ENCODE measurements at regions not wholly inside any gene's neighbourhood (a gene's known extent, or its start where the extent isn't known, plus 50 kb on each side); places are given as distances from the start of the nearest gene placed in this dataset.
"Not testable (repeated sequence)": the region's sequence is repeated elsewhere in the genome, so short reads cannot be mapped to it uniquely, and the experiment has no call there.

GRCh38 chr12:28771968-28772367 lies 377.1 kb upstream of the FAR2 start:
- no peak for DNase-seq (ENCODE audit: low spot score)

GRCh38 chr12:28775556-28775955 lies 373.5 kb upstream of the FAR2 start:
- DNase-seq (ENCODE audit: low spot score) = no peak

DNA sequence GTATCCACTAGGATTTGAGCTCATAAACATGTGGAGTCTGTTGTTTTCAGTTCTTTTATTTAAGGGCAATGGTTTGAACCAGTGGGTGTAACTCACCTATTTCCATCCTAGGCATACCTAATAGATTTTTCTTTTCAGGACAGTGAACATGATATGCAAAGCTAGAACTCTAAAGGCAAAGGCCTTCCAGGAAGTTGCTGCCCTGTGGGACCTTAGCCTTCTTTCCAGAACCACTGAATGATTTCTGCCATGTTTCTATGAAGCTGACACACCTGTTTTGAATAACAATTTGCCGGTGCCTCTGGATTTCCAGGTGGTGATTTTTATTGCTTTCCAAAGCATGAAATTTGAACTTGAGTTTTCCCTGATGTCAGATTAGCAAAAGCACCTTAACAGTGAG lies 372.9 kb upstream of the FAR2 start:
- DNase-seq (ENCODE audit: low spot score) = no peak

GRCh38 chr12:28776913-28777422 lies 372.1 kb upstream of the FAR2 start:
- DNase-seq (ENCODE audit: low spot score) = no peak

DNA sequence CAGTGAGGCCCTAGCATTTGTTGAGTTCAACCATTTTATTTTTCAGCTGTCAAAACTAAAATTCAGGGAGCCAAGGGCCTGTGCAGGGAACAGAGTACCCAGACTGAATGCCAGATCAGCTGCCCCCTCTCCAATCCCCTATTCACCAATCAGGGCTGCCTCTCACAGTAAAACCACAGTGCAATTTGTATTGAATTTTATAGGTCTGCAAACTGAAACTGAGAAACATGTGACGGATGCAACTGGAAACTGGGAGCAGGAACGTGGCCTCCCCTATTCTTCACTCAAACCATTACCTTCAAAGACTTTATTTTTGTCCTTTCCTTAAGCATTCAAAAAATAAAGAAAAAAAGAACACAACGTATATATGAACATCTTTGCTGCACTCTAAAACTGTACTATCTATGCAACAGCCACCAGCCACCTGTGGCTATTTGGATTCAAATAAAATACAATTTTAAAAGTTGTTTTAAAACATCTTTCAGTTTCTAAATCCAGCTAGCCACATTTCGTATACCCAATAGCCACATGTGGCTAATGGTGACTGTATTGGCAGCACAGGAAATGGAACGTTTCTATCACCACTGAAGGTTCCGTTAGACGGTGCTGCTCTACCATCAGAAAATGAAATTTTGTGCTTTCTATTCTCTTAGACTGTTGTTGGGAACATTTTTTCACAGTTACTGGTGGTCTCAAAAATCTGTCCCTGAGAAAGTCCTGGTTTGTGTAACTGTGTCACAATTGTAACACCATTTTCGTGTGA lies 371.3 kb upstream of the FAR2 start:
- no peak for DNase-seq (ENCODE audit: low spot score)

GRCh38 chr12:28780096-28780495 lies 369.0 kb upstream of the FAR2 start:
- peak; percentile 62 for DNase-seq (ENCODE audit: low spot score)

DNA sequence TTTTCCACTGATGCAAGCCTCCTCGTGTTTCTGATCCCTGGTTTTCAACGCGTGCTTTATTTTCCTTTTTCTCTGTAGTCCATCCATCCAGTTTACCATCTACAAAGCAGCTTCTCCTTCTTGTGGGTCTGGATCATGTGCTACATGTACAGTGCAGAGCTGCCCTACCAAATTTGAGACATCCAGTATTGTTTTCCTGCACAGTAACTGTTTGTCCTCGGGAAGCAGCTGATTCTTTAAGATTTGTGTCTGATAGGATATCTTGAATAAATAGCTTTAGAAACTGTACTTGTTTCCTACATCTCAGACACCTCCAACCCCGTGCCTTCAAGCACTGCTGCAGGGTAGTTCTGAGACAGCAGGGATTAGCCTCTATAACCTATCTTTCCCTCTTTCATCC lies 368.1 kb upstream of the FAR2 start:
- DNase-seq (ENCODE audit: low spot score) = no peak

DNA sequence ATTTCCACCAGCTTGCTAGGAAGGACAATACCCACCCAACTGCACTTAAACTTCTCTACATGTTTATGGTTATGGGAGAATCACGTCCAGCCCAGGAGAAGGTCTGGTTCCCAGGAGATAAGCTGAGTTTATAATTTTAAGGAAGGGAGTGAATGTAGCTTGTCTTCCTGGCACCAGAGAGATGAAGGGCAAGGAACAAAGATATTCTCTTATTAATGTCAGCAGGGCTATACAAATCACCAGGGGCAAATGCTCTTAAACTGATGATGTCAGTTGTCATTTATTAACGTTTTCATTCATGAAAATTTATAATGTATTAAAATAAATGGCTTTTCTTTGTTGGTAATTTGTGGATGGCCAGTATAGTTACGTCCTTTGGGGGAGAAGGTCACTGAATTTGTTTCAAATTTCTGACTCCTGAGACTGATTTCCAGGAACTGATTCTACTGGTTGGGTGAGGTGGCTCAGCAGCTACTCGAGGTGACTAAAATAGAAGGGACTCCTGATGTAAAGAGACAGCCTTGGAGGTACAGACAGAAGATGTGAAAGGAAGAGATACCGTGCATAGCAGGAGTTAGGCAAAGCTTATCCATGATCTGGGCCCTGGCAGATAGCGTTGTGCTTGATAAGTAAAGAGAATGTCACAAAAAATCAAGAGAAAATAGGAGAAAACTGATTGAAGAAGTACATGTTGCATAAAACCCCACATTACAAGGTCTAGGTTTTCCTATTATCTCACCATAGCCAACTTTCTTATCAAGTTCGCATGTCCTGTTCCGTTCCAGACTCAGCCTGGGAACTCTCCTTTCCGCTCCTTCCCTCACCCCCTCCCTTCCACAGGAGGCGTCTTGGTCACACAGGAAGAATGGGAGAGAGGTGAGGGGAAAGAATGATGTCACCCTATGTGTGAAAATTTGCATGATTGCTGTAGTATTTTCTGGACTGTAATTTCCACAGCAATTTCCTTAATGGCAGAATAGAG lies 367.1 kb upstream of the FAR2 start:
- no peak for DNase-seq (ENCODE audit: low spot score)

DNA sequence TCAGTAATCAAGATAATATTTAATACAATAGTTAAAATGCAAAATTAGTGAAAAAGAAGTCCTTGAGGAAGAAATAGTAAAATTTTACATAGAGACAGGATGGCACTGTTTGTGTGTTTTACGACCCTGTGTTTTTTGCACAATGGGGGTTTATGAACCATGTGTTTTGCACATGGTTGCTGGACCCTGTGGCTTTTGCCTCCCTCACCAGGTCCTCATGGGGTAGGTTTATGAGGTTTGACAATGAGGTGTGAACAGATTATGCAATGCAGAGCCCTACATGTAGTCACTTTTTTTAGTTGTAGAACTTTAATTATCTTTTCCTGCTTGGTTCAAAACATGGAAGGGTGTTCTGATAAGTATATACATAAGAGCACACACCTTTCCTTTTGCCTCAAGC lies 366.3 kb upstream of the FAR2 start:
- no peak for DNase-seq (ENCODE audit: low spot score)

GRCh38 chr12:28787151-28787550 lies 361.9 kb upstream of the FAR2 start:
- no peak for DNase-seq (ENCODE audit: low spot score)

GRCh38 chr12:28788256-28788655 lies 360.8 kb upstream of the FAR2 start:
- not testable (repeated sequence) for DNase-seq (ENCODE audit: low spot score)

- DNase-seq (ENCODE audit: low spot score) = no peak
Observed at GRCh38 chr12:28793581-28794151, 355.4 kb upstream of the FAR2 start.

DNA sequence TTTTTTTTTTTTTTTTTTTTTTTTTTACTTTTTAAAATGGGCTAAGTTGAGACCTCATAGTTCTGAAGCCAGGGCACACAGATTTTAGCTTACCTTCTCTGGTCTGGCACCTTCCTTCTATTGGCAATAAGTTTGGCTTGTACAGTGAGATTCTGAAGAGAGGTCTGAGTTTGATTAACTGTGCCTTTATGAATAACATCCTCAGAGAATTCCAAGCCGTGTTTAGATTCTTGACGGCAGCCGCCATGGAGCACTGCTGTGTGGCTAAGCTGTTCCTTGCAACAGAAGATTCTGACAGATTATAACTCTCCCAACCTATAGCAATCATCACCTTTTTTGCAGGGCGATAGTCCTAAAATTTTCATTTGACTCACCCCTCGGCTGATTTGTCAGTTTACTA lies 354.9 kb upstream of the FAR2 start:
- DNase-seq (ENCODE audit: low spot score) = no peak

GRCh38 chr12:28794786-28795185 lies 354.3 kb upstream of the FAR2 start:
- DNase-seq (ENCODE audit: low spot score) = no peak

DNA sequence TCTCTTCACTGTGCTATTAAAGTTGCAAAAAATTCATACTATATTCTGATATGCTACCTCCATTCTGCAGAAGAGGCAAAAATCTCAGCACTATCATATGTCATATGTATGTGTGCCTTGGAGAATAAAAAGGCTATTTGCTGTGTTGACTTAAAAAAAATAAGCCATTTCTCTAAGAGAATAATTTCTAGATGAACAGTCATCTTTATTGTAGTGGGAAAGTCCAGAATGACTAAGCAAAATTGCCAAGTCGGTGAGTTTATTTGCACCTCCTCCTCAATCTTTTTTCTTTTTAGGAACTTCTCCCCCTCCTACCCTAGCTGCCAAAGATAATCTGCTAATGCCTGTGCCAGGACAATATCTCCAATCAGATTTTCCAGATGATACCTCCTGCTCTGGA lies 353.8 kb upstream of the FAR2 start:
- no peak for DNase-seq (ENCODE audit: low spot score)

GRCh38 chr12:28799348-28799747 lies 349.7 kb upstream of the FAR2 start:
- DNase-seq (ENCODE audit: low spot score) = peak; percentile 19

DNA sequence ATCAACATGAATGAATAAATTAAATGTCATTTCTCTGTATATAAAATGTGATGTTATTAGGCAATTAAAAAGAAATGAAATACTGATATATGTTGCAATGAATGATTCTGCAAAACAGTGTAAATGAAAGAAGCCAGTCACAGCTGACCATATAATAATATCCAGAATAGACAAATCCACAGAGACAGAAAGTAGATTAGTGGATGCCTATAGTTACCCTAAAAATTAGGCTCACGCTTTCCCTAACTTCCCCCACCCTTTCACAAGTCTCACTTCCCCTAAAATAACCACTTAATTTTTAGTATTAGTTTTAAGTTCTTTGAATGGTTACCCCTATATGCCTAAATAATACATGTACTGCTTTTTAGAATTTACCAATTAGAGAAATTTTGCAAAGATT lies 348.9 kb upstream of the FAR2 start:
- DNase-seq (ENCODE audit: low spot score) = no peak

GRCh38 chr12:28802706-28803438 lies 346.2 kb upstream of the FAR2 start:
- peak; percentile 15 for DNase-seq (ENCODE audit: low spot score)

GRCh38 chr12:28807535-28807934 lies 341.5 kb upstream of the FAR2 start:
- no peak for DNase-seq (ENCODE audit: low spot score)

DNA sequence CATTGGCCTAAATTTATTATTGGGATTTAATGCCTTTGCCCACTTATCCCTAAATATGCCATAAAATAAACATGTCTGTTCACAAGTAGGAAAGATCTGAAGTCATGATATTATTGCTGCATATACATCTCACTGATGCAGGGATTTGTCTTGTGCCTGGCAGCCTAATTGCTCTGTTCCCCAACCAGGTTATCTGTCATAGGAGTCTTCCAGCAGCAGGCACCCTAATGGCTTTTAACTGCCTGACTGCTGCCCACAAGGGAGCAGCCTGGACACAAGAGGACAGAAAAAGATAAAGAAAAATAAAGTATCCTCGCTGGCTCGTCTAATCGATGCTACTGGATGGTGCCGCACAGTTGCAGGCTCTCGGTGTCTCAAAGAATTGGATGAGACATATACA lies 337.6 kb upstream of the FAR2 start:
- DNase-seq (ENCODE audit: low spot score) = no peak

GRCh38 chr12:28814246-28814645 lies 334.8 kb upstream of the FAR2 start:
- DNase-seq (ENCODE audit: low spot score) = no peak

- no peak for DNase-seq (ENCODE audit: low spot score)
Observed at GRCh38 chr12:28817524-28817923, 331.6 kb upstream of the FAR2 start.

Measured in AG20443 (cell line).